ENCODE measurements at regions not wholly inside any gene's neighbourhood (a gene's known extent, or its start where the extent isn't known, plus 50 kb on each side); places are given as distances from the start of the nearest gene placed in this dataset.

- Histone ChIP-seq H2AFZ (ENCODE audit: low read depth) (no peak overlapping the region), H3K9me2 (no peaks in the 10 kb centered on the region), H3K79me2 (ENCODE audit: insufficient read depth) (no peaks in the 10 kb centered on the region), H3K27me3 (ENCODE audit: insufficient read depth) (no peaks in the 10 kb centered on the region), H3K27ac (ENCODE audit: low read depth in 2 of 2, low read length in 1 of 2) (no peak overlapping the region), H3K4me3 (ENCODE audit: low read depth in 2 of 2, low read length in 1 of 2) (no peak overlapping the region), H3K4me2 (no peak overlapping the region), H3K36me3 (replicated peaks in 1 of 2; ENCODE audit: control insufficient read depth in 1 of 2, insufficient read depth in 2 of 2, low read length in 1 of 2) (no peaks in the 10 kb centered on the region), H3F3A (replicated peaks; ENCODE audit: insufficient read depth) (no peaks in the 10 kb centered on the region), H3K9me3 (no peaks in the 10 kb centered on the region), H3K9ac (no peak overlapping the region), H3K4me1 (ENCODE audit: control insufficient read depth in 1 of 2, insufficient read depth in 2 of 2, low read depth in 1 of 2, low read length in 1 of 2) (no peaks in the 10 kb centered on the region; a peak in 1 of 4 replicates), H4K20me1 (ENCODE audit: insufficient read depth) (no peaks in the 10 kb centered on the region)
- ChIA-PET CTCF (no interaction called here), POLR2A (no interaction called here)
- WGBS (ENCODE audit: low lambda C conversion rate): 29% methylated on average over 5 of the region's 5 CpGs
- no peak for DNase-seq
- no peak for TF ChIP-seq GABPA (IDR thresholded peaks at IDR 0.05; ENCODE audit: low read depth)
- TF ChIP-seq ELF1 (IDR thresholded peaks at IDR 0.05): no peak
- no peak for TF ChIP-seq MAX (IDR thresholded peaks at IDR 0.05; ENCODE audit: low read depth)
- TF ChIP-seq TCF12 (IDR thresholded peaks at IDR 0.05): no peak
- TF ChIP-seq FOXJ3 (CRISPR knock-in tag; IDR thresholded peaks at IDR 0.05): no peak
- no peak for TF ChIP-seq MEF2A (IDR thresholded peaks at IDR 0.05; ENCODE audit: borderline replicate concordance, low read depth)
- no peak for TF ChIP-seq SMC3 (IDR thresholded peaks at IDR 0.05; ENCODE audit: low read depth, low read length)
- no peak for TF ChIP-seq CHD2 (IDR thresholded peaks at IDR 0.05; ENCODE audit: low read length, partially characterized antibody)
- no peak for TF ChIP-seq JUND (IDR thresholded peaks at IDR 0.05)
- no peak for TF ChIP-seq RXRA (IDR thresholded peaks at IDR 0.05; ENCODE audit: borderline replicate concordance, low read depth)
- TF ChIP-seq, protein P1, sequence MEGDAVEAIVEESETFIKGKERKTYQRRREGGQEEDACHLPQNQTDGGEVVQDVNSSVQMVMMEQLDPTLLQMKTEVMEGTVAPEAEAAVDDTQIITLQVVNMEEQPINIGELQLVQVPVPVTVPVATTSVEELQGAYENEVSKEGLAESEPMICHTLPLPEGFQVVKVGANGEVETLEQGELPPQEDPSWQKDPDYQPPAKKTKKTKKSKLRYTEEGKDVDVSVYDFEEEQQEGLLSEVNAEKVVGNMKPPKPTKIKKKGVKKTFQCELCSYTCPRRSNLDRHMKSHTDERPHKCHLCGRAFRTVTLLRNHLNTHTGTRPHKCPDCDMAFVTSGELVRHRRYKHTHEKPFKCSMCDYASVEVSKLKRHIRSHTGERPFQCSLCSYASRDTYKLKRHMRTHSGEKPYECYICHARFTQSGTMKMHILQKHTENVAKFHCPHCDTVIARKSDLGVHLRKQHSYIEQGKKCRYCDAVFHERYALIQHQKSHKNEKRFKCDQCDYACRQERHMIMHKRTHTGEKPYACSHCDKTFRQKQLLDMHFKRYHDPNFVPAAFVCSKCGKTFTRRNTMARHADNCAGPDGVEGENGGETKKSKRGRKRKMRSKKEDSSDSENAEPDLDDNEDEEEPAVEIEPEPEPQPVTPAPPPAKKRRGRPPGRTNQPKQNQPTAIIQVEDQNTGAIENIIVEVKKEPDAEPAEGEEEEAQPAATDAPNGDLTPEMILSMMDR (IDR thresholded peaks at IDR 0.05): no peak
- no peak for TF ChIP-seq RCOR1 (IDR thresholded peaks at IDR 0.05; ENCODE audit: low read length)
Measured at GRCh38 chr5:88130211-88130815, 138.3 kb downstream of the TMEM161B start.

DNA sequence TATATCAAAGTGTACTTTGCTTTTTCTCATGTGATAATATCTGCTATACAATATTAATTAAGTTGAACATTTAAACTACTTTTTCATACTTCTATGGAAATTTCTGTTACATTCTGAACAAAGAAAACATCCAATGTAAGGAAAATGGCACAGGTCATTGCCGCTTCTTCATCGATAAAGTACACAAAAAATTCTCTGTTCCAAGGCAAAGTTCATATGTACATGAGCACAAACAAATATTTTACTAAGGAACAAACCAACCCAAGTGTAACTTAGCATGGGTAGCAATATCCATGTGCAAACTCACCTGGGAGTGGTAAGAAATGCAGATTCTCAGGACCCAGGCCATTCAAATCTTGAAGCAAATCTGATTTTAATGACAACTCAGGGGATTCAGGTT, 139.8 kb downstream of the TMEM161B start:
- TF ChIP-seq TCF12 (IDR thresholded peaks at IDR 0.05) (no peak), SMC3 (IDR thresholded peaks at IDR 0.05; ENCODE audit: low read depth, low read length) (no peak), GABPA (IDR thresholded peaks at IDR 0.05; ENCODE audit: low read depth) (no peak), PBX3 (IDR thresholded peaks at IDR 0.05) (no peak), NRF1 (IDR thresholded peaks at IDR 0.05; ENCODE audit: low read depth, low read length) (no peak), RFX5 (IDR thresholded peaks at IDR 0.05; ENCODE audit: low read length) (no peak), MEF2A (IDR thresholded peaks at IDR 0.05; ENCODE audit: borderline replicate concordance, low read depth) (no peak), CHD2 (IDR thresholded peaks at IDR 0.05; ENCODE audit: low read length, partially characterized antibody) (no peak), ELF1 (IDR thresholded peaks at IDR 0.05) (no peak), FOSL2 (IDR thresholded peaks at IDR 0.05; ENCODE audit: borderline replicate concordance, low read depth) (no peak), RXRA (IDR thresholded peaks at IDR 0.05; ENCODE audit: borderline replicate concordance, low read depth) (no peak), EP300 (IDR thresholded peaks at IDR 0.05; ENCODE audit: borderline replicate concordance in 1 of 2, low read depth in 1 of 2, low read length in 1 of 2) (no peak)
- TF ChIP-seq, protein P1 (IDR thresholded peaks at IDR 0.05): no peak
- Histone ChIP-seq H3K4me2 (no peak overlapping the region), H3K79me2 (ENCODE audit: insufficient read depth) (no peaks in the 10 kb centered on the region), H3K36me3 (replicated peaks in 1 of 2; ENCODE audit: control insufficient read depth in 1 of 2, insufficient read depth in 2 of 2, low read length in 1 of 2) (no peaks in the 10 kb centered on the region), H3K4me3 (ENCODE audit: low read depth in 2 of 2, low read length in 1 of 2) (no peak overlapping the region), H3K9ac (no peak overlapping the region), H3K9me2 (no peaks in the 10 kb centered on the region), H3K4me1 (ENCODE audit: control insufficient read depth in 1 of 2, insufficient read depth in 2 of 2, low read depth in 1 of 2, low read length in 1 of 2) (no peaks in the 10 kb centered on the region; a peak in 1 of 4 replicates), H2AFZ (ENCODE audit: low read depth) (no peak overlapping the region), H3F3A (replicated peaks; ENCODE audit: insufficient read depth) (no peaks in the 10 kb centered on the region), H3K27ac (ENCODE audit: low read depth in 2 of 2, low read length in 1 of 2) (no peak overlapping the region), H3K27me3 (ENCODE audit: insufficient read depth) (no peaks in the 10 kb centered on the region), H4K20me1 (ENCODE audit: insufficient read depth) (no peaks in the 10 kb centered on the region), H3K9me3 (no peaks in the 10 kb centered on the region)
- DNase-seq: no peak
- ChIA-PET POLR2A (no interaction called here), CTCF (interaction anchor here (0.9 kb wide), 1 partner anchor 347 kb away, joined by 3 read pairs; no protein-coding TSS in a partner anchor)
- 32% methylated on average over 2 of the region's 2 CpGs for whole genome bisulfite sequencing (ENCODE audit: low lambda C conversion rate)

All from SK-N-SH (cell line).